NCI-H226 (cell line): ENCODE measurements at regions not wholly inside any gene's neighbourhood (a gene's known extent, or its start where the extent isn't known, plus 50 kb on each side); places are given as distances from the start of the nearest gene placed in this dataset.

Experiments used
- DNase-seq: peaks from one replicate; pipeline ENCODE4 v3.0.0-alpha.2; 2015

DNA sequence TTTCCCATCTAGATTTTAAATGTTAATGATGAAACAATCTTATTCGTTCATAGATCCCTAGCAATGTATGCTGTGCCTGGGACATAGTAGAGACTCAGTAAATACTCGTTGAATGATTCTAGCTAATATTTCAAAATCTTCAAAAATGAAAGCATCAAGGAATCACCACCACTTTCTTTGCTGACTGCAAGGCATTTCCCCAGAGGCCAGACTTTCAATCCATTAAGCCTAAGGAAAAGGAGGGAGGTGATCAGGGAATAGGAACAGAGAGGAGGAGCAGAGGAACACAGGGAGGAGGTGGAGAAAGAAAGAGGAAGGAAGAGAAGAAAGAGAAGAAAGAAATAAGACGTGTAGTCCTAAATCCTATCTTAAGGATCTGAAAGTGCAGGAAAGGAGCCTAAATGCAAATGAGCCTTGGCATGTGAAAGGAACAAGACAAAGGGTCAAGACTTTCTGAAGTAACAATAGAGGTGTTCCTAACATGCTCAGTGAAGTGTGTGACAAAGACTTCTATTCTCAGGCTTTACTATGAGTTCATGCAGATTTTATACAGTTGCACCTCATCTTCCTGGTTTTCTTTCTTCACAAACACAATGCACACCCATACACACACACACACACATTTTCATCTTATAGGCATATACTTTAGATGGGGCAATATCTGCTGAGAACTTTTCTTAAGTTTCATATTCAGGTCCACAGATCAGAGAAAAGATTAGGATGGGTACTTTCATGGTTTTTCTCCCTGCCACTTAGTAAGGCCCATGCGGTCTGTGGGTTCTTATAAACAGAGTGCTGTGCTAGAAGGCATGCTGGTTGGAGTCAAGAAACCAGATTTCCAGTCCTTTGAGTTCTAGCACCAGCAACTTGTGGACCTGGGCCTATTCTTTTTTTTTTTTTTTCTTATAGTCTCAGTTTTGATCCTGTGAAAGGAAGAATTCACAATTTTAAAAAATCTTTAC lies 512.2 kb upstream of the TNC start:
- no peak for DNase-seq

DNA sequence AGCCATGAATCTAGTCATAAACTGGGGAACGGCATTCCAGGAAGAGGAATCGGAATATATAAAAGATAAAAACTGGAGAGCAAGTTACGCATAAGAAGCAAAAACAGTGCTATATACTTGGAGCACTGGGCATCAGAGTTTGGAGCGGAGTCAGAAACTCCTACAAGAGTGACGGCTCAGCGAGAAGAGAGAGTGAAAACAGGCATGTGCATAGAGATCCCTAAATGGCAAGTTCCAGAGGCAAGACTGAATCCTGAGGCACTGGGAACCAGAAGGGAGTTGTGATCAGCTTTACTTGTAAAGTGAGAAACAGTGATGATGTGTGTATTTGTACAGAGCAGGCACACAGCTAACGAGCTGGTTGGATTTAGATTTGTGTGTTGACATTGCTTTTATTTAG lies 514.4 kb upstream of the TNC start:
- no peak for DNase-seq

DNA sequence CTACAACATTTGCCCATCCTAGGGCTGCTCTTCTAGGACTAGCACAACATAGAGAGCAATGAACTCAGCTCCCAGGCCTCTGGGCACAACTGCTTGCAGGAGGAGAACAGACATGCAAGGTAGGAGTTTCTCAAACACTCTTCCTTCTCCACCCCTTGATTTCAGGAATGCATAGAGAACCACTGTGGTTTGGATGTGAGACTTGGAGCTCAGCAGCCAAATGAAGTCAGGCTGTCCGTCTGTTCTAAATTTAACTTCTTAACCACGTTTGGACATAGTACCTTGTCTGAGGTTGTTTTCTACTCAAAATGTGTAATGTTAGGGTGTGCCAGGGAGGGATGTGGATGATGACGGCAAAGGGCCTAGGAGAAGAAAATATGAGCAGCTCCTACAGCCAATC lies 515.1 kb upstream of the TNC start:
- DNase-seq = peak; percentile 33

DNA sequence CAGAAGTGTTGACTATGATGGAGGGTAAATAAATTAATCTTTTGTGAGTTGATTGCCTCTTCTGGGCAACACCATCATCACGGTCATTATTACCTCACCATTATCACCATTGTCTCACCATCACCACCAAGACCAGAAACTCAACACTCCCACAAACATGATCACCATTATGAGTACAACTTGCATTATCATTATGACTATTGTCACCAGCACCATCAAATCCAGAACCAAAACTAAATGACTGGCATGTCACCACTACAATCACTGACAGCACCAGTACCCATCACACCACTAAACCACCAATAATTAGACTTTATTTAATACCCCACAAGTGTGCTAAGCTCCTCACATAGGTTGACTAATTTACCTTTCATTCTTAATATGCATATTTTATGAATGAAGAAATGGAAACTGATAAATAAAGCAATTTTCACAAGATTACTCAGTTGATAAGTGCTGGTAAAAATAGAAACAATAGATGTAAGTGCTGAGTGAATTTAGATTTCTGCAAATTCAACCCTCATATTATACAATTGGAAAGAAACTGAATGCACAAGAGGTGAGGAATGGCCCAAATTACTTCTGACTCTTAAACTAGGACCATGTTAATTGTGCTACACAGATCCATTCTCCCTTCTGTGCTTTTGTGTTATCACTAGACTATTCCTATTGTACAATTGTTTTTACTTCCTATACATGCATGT lies 517.8 kb upstream of the PAPPA start:
- no peak for DNase-seq

DNA sequence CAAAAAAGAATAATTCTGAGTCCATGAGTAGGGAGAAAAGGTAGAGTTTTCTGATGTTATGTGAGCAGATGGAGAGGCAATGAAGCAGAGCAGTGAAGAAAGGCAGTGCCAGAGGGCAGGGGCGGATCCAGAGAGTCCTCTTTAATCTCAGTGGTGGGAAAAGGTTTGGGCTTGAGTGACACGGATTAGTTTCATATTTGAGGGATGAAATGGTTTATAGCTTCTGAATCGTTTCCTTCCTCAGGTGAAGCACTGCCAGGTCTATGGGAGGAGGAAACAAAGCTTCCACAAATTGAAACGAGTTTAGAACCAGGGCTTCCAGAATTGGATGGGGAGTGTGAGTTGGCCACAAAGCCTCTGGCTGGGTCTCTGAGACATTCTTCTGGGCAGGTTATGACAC lies 517.0 kb upstream of the PAPPA start:
- DNase-seq = no peak

DNA sequence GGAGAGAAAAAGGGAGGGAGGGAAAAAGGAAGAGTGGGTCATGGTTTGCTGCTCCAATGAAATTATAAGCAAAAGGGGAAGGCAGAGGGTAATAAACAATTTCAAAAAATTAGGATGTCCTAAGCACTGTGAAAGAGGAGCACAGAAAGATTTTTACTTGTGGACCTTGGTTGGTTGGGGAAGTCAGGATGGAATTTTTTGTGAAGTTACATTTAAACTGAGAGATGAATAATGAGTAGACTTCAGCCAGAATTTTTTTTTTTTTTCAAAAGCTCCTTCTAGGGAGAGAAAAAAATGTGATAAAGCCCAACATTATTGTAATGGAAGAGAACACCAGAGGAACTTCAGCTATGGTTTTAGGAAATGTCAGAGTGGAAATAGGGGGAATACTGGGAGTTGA lies 515.9 kb upstream of the PAPPA start:
- DNase-seq = no peak

DNA sequence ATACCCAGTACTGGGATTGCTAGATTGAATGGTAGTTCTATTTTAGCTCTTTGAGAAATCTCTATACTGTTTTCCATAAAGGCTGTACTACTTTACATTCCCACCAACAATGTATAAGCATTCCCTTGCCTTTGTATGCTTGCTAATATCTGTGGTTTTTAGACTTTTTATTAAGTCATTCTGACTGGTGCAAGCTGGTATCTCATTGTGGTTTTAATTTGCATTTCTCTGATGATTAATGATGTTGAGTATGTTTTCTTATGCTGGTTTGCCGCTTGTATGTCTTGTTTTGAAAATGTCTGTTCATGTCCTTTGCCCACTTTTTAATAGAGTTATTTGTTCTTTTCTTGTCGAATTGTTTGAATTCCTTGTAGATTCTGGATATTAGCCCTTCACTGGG lies 512.7 kb upstream of the PAPPA start:
- peak; percentile 64 for DNase-seq

DNA sequence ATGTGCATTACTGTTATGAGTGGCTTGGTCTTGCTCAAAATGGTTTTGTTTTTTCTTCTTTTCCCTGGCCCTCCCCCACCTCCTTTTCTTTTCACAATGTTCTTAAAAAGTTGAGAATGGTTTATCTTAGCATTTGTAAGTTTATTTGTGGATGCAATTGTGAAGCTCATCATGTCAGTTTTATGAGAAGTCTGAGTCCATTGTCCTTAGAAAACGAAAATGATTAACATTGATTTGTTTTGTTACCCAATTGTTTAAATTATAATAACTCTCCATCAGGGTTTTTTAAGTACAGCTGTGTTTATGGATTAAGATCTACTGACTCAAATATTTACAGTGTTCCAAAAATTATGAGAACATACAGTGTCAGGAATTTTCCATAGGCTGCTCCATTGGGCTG lies 511.3 kb upstream of the PAPPA start:
- DNase-seq = no peak

DNA sequence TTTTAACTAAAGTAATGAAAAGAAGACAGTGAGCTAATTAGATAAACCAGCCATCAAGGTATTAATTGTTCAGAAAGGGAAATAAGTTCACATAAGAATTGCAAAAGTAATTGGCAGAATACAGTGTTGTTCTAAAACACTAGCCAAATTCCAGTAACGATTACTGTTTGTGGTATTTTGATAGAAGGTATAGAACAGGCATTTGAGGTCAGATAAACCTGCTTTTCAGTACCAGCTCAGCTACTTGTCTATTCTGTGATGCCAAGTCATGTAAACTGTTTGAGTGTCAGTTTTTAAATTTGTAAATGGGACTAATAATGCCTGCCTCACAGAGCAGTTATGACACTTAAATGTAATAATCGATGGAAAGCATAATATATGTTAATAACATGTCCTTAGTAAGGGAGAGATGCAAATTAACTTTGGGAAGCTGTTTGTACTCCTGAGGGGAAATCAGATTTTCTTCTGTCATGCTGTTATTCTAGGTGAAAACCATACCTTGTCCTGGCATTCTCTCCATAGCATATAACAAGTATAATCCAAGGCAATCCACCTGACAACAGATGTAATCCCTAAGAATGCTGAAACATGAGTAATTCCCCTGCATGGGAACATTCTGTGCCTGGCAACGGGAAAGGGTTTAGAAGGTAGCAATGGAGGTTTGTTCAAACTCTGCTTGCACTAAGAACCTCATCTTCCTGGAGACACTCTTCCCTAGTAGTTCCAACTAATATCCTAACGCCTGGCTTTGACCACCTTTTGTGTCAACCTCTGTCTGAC lies 509.5 kb upstream of the PAPPA start:
- no peak for DNase-seq

DNA sequence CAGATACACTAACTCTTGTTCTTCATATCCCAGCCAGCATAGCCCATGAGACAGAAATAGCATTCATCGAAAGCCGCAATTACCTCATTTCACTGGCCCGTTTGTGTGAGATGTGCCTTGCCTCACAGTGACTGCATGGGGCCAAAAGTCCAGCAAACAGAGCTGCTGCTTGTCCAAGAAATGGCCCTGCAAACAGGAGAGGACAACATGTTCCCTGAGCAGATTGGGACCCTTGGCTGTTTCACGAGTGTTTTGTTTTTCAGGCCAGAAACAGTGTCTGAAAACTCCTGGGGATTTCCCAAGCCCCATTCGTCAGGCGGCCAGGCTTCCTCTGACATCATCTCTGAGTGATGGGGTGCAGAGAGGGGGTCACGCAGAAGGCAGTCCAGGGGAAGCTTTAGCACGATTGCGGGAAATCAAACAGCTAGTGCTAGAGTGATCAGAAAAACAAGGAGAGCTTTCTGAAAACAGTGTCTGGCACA lies 503.6 kb upstream of the PAPPA start:
- DNase-seq = peak; percentile 58

DNA sequence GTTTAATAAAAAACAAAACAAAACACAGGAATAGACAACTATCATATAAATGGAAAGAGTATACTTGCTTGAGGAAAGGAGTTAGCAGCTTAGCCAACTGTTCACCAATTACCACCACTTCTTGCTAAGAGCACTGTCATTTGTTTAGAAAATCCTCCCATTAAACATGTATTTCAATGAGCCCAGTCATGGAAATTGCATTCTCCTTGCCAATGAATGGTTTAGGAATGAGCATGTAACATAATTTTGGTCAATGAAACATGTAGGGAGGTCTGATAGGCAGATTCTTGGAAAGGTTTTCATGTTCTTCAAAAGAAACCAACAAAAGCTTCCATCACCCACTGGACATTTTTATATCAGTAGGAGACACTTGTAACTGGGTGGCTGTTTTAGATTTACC lies 502.8 kb upstream of the PAPPA start:
- peak; percentile 75 for DNase-seq

DNA sequence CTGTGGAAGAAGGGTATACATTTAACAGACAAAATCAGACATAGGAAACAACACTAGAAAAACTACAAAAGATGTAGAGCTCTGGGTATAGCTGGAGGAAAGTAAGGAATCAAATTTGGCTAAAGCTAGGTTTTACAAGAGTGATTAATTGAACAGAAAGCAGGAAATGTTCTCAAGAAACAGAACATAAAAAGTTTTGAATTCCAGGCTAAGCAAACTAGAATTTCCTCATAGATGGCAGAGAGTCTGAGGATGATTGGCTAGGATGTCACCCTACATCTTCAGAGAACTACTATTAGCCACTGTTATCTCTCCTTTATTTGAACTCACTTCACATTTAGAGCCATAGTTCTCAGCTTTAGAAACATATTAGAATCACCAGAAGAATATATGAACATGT lies 502.1 kb upstream of the PAPPA start:
- DNase-seq = no peak

DNA sequence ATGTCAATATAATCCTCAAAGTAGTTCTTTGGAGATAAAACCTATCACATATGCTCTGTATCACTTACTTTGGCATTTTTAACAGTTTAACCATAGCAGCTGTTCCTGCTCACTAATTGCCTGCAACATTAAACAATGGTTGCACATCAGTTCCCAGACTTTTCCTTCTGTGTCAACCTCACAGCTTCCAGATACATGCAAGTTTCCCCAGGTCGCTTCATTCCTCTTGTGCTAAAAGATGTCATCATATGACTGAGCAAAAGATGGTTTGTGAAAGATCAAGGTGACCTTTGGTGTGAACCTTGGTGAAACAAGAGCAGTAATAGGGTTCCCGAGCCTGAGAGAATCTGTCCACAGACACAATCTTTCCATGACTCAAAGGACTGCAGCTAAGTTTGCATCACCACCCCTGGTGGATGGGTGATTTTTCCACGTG lies 500.4 kb upstream of the PAPPA start:
- no peak for DNase-seq

DNA sequence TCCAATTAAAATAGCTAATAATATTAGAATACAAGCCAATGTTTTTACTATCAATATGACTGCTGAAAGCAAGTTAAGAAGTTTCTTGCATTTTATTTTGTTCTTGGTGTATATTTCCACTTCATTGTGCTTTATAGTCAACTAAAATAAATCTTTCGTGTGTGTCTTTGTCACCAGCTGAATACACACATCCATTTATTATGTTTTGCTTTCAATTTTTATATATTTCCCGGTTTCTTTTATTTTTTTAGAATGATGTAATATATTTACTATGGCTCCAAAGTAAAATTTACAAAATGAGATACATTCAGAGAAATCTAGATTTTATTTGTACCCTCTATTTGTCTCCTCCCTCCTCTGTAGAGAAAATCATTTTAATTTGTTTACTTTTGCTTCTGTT lies 495.9 kb upstream of the PAPPA start:
- no peak for DNase-seq

DNA sequence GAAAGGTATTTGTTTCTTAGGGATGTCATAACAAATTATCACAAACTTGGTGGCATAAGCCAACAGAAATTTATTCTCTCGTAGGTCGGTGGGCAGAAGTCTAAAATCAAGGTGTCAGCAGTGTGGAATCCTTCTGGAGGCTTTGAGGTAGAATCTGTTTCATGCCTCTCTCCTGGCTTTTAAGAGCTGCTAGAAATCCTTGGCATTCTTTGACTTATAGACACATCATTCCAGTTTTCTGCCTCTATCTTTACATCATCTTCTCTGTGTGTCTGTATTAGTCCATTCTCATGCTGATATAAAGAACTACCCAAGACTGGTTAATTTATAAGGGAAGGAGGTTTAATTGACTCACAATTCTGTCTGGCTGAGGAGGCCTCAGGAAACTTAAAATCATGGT lies 488.1 kb upstream of the PAPPA start:
- DNase-seq = no peak

DNA sequence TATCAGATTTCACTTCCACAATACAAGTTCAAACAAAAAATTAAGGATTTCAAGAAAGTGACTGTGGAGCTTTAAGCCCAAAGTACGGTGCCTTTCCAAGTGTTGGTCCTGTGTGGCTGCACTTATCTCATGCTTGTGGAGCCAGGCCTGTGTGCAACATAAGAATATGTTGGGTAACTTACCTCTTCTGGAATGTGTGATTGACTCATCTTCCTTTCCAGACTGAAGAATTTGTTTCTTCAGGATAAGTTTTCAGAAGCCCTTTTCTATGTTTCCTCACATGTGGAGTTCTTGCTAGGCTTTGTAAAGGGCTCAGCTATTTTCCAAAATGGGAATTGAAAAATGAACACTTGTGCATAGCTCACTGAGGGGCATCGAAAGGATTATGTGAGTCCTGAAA lies 485.1 kb upstream of the PAPPA start:
- peak; percentile 88 for DNase-seq

DNA sequence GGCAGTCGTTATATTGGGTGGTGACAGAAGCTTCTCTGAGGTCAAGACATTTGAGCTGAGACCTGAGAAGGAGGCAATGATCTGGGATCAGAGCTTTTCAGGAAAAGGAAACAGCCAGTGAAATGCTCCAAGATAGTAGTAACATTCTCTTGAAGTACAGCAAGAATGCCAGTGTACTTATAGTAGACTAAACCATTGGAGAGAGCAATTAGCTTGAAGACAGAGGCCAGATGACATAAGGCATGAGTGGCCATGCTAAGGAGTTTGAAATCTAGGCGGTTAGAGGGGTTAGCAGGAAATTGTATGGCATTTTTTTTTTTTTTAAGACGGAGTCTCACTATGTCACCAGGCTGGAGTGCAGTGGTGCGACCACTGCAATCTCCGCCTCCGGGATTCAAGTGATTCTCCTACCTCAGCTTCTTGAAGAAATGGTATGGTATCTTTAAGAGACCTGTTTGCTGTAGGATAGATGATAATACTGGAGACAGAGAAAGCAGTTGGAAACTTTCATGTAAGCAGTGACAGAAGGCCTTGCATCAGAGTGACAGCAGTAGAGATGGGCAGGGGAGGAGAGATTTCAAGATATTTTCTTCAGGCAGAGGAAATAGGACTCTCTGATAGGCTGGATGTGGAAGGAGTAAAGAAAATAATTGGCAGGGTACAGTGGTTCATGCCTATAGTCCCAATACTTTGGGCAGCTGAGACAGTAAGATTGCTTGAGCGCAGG lies 482.2 kb upstream of the PAPPA start:
- no peak for DNase-seq

DNA sequence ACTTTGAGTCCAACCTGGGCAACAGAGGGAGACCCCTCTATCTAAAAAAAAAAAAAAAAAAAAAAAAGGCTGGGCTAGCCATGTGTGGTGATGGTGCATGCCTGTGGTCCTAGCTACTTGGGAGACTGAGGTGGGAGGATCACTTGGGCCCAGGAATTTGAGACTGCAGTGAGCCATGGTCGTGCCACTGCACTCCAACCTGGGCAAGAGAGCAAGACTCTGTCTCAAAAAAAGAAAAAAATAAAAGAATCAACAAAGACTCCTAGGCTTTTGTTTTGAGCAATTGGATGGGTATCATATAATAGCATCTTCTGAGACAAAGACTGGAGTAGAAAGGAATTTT lies 481.7 kb upstream of the PAPPA start:
- DNase-seq = no peak

DNA sequence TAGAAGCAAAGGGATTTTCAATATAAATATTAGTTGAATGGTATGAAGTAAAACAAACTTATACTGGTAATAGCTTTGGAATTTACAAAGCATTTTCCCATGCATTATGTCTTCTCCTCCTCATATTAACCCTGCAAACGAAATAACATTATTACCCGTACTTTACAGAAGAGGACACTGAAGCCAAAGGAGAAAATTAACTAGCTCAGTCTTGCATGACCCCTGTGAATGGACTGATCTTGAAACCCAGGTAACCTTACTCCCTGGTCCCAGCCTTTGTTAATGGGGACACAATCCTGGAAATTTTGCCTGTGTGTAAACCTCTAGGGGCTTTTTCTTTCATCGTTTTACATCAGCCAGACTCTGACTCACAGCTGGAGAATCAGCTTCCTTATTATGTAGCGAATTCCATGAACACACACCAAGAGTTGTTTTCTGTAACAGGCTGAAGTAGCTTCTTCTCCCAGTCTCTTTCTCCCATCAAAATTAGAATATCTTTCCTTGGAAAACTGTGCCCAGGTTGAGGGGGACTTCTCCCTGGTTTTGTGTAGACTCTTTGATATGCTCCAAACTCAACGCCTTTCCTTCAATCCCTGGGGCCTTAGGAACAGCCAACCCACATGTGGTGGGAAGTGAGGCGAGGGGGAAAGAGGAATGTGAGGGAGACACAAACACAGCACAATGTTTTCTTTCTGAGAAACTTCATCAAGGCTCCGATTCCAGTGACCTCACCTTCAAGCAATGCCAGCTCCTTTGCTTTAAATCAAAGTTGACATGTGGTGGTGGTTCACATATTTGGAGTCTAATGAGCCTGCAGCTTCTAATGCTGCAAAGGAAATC lies 480.9 kb upstream of the PAPPA start:
- DNase-seq = peak; percentile 97

DNA sequence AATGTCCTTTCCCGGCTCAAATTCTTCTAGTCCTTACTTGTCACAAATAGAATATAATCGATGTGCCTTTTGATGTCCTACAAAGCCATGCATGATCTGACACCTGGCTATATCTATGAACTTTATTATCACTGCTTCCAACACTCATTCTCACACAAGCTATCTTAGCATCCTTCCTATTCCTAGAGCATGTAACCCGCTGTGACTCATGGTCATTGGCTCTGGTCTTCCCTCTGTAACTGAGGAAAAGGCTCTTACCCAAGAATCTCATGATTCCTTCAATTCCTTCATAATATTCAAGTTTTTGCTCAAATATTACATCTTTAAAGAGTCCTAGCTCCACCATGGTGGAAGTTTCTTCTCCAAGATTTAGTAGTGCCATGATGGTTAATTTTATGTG lies 480.0 kb upstream of the PAPPA start:
- DNase-seq = peak; percentile 72

DNA sequence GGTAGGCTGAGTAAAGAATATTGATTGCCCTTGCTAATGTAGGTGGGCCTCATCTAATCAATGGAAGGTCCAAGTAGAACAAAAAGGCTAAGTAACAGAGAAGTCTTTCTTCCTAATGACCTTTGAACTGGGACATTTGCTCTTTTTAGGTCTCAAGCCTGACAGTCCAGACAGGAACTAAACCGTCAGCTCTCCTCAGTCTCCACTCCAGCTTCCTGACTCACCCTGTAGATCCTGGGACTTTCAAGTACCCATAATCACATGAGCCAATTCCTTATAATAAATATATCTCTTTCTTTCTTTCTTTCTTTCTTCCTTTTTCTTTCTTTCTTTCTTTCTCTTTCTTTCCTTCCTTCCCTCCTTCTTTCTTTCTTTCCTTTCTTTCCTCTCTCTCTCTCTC lies 479.5 kb upstream of the PAPPA start:
- DNase-seq = no peak

DNA sequence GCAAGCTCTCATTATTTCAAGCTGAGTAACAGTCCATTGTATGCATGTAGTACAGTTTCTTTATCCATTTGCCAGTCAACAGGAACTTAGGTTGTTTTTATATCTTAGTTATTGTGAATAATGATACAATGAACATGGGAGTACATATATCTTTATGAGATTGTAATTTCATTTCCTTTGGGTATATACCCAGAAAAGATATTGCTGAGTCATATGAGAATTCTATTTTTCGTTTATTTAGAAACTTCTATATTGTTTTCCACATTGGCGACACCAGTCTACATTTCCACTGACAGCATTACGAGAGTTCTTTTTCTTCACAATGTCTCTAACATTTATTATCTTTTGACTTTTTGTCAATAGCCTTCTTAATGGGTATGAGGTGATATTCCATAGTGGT lies 477.8 kb upstream of the PAPPA start:
- DNase-seq = no peak
